Panc1 (cell line): ENCODE measurements at regions not wholly inside any gene's neighbourhood (a gene's known extent, or its start where the extent isn't known, plus 50 kb on each side); places are given as distances from the start of the nearest gene placed in this dataset.

ENCODE experiments used
- POLR2AphosphoS5 ChIP-seq: IDR thresholded peaks from 2 replicates; pipeline ENCODE4 v1.6.1; 2012; ENCODE audit warnings: mild to moderate bottlenecking, low read depth, low read length, moderate library complexity
- SIN3A ChIP-seq: IDR thresholded peaks from 2 replicates; pipeline ENCODE4 v1.6.1; 2012; ENCODE audit warnings: low read depth, mild to moderate bottlenecking, low read length, moderate library complexity, borderline replicate concordance; ENCODE audit not compliant: insufficient read depth
- TCF7L2 ChIP-seq: IDR thresholded peaks from 2 replicates; pipeline ENCODE4 v1.6.1; 2011; ENCODE audit warnings: mild to moderate bottlenecking, low read depth, low read length, inconsistent platforms
- TF ChIP-seq, protein P1 (sequence below): fragments of 450-650 bp; IDR thresholded peaks from 2 replicates; pipeline ENCODE4 v1.5.1; 2017; ENCODE audit warnings: mild to moderate bottlenecking

- TF ChIP-seq, protein P1, sequence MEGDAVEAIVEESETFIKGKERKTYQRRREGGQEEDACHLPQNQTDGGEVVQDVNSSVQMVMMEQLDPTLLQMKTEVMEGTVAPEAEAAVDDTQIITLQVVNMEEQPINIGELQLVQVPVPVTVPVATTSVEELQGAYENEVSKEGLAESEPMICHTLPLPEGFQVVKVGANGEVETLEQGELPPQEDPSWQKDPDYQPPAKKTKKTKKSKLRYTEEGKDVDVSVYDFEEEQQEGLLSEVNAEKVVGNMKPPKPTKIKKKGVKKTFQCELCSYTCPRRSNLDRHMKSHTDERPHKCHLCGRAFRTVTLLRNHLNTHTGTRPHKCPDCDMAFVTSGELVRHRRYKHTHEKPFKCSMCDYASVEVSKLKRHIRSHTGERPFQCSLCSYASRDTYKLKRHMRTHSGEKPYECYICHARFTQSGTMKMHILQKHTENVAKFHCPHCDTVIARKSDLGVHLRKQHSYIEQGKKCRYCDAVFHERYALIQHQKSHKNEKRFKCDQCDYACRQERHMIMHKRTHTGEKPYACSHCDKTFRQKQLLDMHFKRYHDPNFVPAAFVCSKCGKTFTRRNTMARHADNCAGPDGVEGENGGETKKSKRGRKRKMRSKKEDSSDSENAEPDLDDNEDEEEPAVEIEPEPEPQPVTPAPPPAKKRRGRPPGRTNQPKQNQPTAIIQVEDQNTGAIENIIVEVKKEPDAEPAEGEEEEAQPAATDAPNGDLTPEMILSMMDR = no peak
- no peak for TF ChIP-seq POLR2AphosphoS5
- TF ChIP-seq SIN3A = no peak
- TF ChIP-seq TCF7L2 = no peak
Observed at GRCh38 chr4:138761638-138762220, 253.9 kb upstream of the NOCT start.
